DOHH2 (cell line): ENCODE measurements at regions not wholly inside any gene's neighbourhood (a gene's known extent, or its start where the extent isn't known, plus 50 kb on each side); places are given as distances from the start of the nearest gene placed in this dataset.

Experiments
- CTCF ChIP-seq: fragments of 200-600 bp; sonication (generic); IDR thresholded peaks from one replicate; pipeline ENCODE4 v1.5.1; 2014; ENCODE audit warnings: antibody characterized with exemption, mild to moderate bottlenecking, low read depth, low read length; ENCODE audit not compliant: poor library complexity, severe bottlenecking
- EZH2phosphoT487 ChIP-seq: fragments of 200-600 bp; sonication (generic); IDR thresholded peaks from 2 replicates; pipeline ENCODE4 v1.6.1; 2017; ENCODE audit warnings: borderline replicate concordance, mild to moderate bottlenecking, antibody characterized with exemption, low read length, moderate library complexity, mixed read lengths

GRCh38 chr7:24213311-24213710 is 70.7 kb upstream of the NPY start:
- TF ChIP-seq CTCF (no peak), EZH2phosphoT487 (no peak)
